ENCODE measurements at regions not wholly inside any gene's neighbourhood (a gene's known extent, or its start where the extent isn't known, plus 50 kb on each side); places are given as distances from the start of the nearest gene placed in this dataset.

GRCh38 chr5:75843319-75843718 is 126.1 kb upstream of the POC5 start:
- intact Hi-C loops (cut with micrococcal nuclease), result loop anchor here (10.0 kb wide), 2 partner anchors 609 to 1209 kb away; partner anchors contain the start of gene ANKRD31
- Mint-ChIP-seq H3K9me3 (peaks cover 8% of the 10 kb centered on the region), H3K27ac (no peak overlapping the region), H3K27me3 (no peaks in the 10 kb centered on the region), H3K36me3 (ENCODE audit: low read depth) (no peaks in the 10 kb centered on the region), H3K4me1 (peaks cover 38% of the 10 kb centered on the region), H3K4me3 (no peak overlapping the region)
- no peak for TF ChIP-seq CTCF (IDR thresholded peaks at IDR 0.05)
- DNase-seq (no peak), ATAC-seq (ENCODE audit: low read depth) (no peak)
- ChIA-PET CTCF (no interaction called here), POLR2A (no interaction called here)

- intact Hi-C loops (cut with micrococcal nuclease), result no loop called here
- no peak for ATAC-seq (ENCODE audit: low read depth)
- H3K27ac Mint-ChIP-seq, result no peak overlapping the region
These were observed 122.3 kb upstream of the POC5 start for GRCh38 chr5:75839547-75839946.

GRCh38 chr5:75837258-75837841 is 120.1 kb upstream of the POC5 start:
- no peak for DNase-seq
- no peaks in the 10 kb centered on the region for H3K36me3 Mint-ChIP-seq (ENCODE audit: low read depth)
- H3K9me3 Mint-ChIP-seq, result peaks cover 9% of the 10 kb centered on the region
- intact Hi-C loops (cut with micrococcal nuclease), result loop anchor here (1.0 kb wide), 1 partner anchor 10 kb away; no protein-coding TSS in a partner anchor
- peak; percentile 52 for ATAC-seq (ENCODE audit: low read depth)
- no peaks in the 10 kb centered on the region for H3K27me3 Mint-ChIP-seq
- POLR2A ChIA-PET, result interaction anchor here (1.7 kb wide), 1 partner anchor 10 kb away, joined by 8 read pairs; no protein-coding TSS in a partner anchor
- CTCF ChIA-PET, result no interaction called here
- peak overlapping the region; percentile 37 for H3K4me3 Mint-ChIP-seq
- peaks cover 15% of the 10 kb centered on the region for H3K4me1 Mint-ChIP-seq
- H3K27ac Mint-ChIP-seq, result no peak overlapping the region
- TF ChIP-seq CTCF (IDR thresholded peaks at IDR 0.05), result no peak

More at GRCh38 chr5:75839547-75839946, 122.3 kb upstream of the POC5 start:
- ChIA-PET POLR2A (no interaction called here), CTCF (no interaction called here)
- DNase-seq, result no peak
- Mint-ChIP-seq H3K27me3 (no peaks in the 10 kb centered on the region), H3K36me3 (ENCODE audit: low read depth) (no peaks in the 10 kb centered on the region), H3K9me3 (peaks cover 8% of the 10 kb centered on the region), H3K4me3 (no peak overlapping the region), H3K4me1 (peaks cover 18% of the 10 kb centered on the region)
- TF ChIP-seq CTCF (IDR thresholded peaks at IDR 0.05), result no peak

- DNase-seq (no peak), ATAC-seq (ENCODE audit: low read depth) (no peak)
- Mint-ChIP-seq H3K4me1 (peaks cover 3% of the 10 kb centered on the region), H3K27ac (no peak overlapping the region), H3K36me3 (ENCODE audit: low read depth) (no peaks in the 10 kb centered on the region), H3K4me3 (no peak overlapping the region), H3K27me3 (no peaks in the 10 kb centered on the region), H3K9me3 (peaks cover 2% of the 10 kb centered on the region)
- intact Hi-C loops (cut with micrococcal nuclease), result no loop called here
- no peak for TF ChIP-seq CTCF (IDR thresholded peaks at IDR 0.05)
- ChIA-PET CTCF (no interaction called here), POLR2A (no interaction called here)
These were observed 114.3 kb upstream of the POC5 start for GRCh38 chr5:75831561-75831960.

- no peak overlapping the region for H3K4me3 Mint-ChIP-seq
- ChIA-PET CTCF (no interaction called here), POLR2A (no interaction called here)
- H3K9me3 Mint-ChIP-seq, result no peaks in the 10 kb centered on the region
- intact Hi-C loops (cut with micrococcal nuclease), result no loop called here
- no peaks in the 10 kb centered on the region for H3K27me3 Mint-ChIP-seq
- TF ChIP-seq CTCF (IDR thresholded peaks at IDR 0.05), result no peak
- H3K27ac Mint-ChIP-seq, result no peak overlapping the region
- no peaks in the 10 kb centered on the region for H3K36me3 Mint-ChIP-seq (ENCODE audit: low read depth)
- DNase-seq (no peak), ATAC-seq (ENCODE audit: low read depth) (no peak)
- peaks cover 10% of the 10 kb centered on the region for H3K4me1 Mint-ChIP-seq
These were observed 110.8 kb upstream of the POC5 start for GRCh38 chr5:75828029-75828428.

Measured in activated B cell treated with CpG ODN at 0.5 μM for 24 hours (primary cell).